Ovary (tissue), 7 donors: ENCODE measurements at regions not wholly inside any gene's neighbourhood (a gene's known extent, or its start where the extent isn't known, plus 50 kb on each side); places are given as distances from the start of the nearest gene placed in this dataset.
A peak's percentile ranks its signal among the peaks of the same experiment; 100 is the strongest.
"Not testable (repeated sequence)": the region's sequence is repeated elsewhere in the genome, so short reads cannot be mapped to it uniquely, and the experiment has no call there.

ENCODE experiments used
- DNase-seq, 5 donors: peaks; one replicate each; pipeline ENCODE4 v3.0.0-alpha.2; 2019 to 2020
- H3K27ac ChIP-seq, 2 donors: fragments of 200-600 bp; one replicate each; pipeline versions ENCODE4 v1.5.1 to v1.8.0; 2019 to 2022
- H3K27me3 ChIP-seq: fragments of 200-600 bp; one replicate; pipeline ENCODE4 v1.8.0; 2022
- H3K36me3 ChIP-seq: fragments of 200-600 bp; sonication (generic); one replicate; pipeline ENCODE4 v1.5.1; 2019
- H3K4me1 ChIP-seq: one replicate; pipeline ENCODE4 v1.8.1; 2013; ENCODE audit warnings: mild to moderate bottlenecking, moderate library complexity; ENCODE audit not compliant: insufficient read depth
- H3K4me3 ChIP-seq: fragments of 200-600 bp; sonication (generic); one replicate; pipeline ENCODE4 v1.5.1; 2017
- H3K9me3 ChIP-seq, 2 donors: fragments of 200-600 bp in 1 of 2; sonication (generic) in 1 of 2; one replicate each; pipeline versions ENCODE4 v1.5.1 to v1.8.1; 2013 to 2019; ENCODE audit warnings: mild to moderate bottlenecking in 1 of 2, moderate library complexity in 1 of 2
- EP300 ChIP-seq: sonication (generic); formaldehyde crosslinking; IDR thresholded peaks from one replicate; pipeline ENCODE4 v1.6.1; 2017; ENCODE audit warnings: antibody characterized with exemption
- POLR2A ChIP-seq: fragments of 450-650 bp; IDR thresholded peaks from one replicate; pipeline ENCODE4 v1.6.1; 2017; ENCODE audit warnings: antibody characterized with exemption, mild to moderate bottlenecking, moderate library complexity
- WGBS, 3 donors: extraction: QIAGEN DNeasy Blood & Tissue Kit in 1 of 3; methylation state at CpG; one replicate each; pipeline versions ENCODE4 v1.1.5 to v1.1.7; 2013 to 2017; 5-methylcytosine and 5-hydroxymethylcytosine counted together
- intact Hi-C, 4 donors: fragments of 100-400 bp; cut with DNase I; formaldehyde crosslinking; loops; one replicate each; pipeline versions ENCODE4 v1.11.0 to v1.15.1; 2022 to 2023
- TF ChIP-seq, protein P1 (sequence below), 3 donors: fragments of 450-650 bp in 2 of 3; fragments of 200-600 bp in 1 of 3; IDR thresholded peaks; one replicate each; pipeline versions ENCODE4 v1.5.1 to v1.8.0; 2016 to 2022; ENCODE audit warnings: antibody characterized with exemption in 3 of 3, mild to moderate bottlenecking in 1 of 3
- donor health status: DM: no; HTN: no; CAD: no; lungs with moderate emphysema.
- donor health status: DM: no; HTN: no; CAD: no.
- donor health status: Bipolar disorder and iron deficiency.
- donor health status: DM: no; HTN: no; CAD: no.
- donor health status: DM: yes; HTN: yes; CAD: no.

DNA sequence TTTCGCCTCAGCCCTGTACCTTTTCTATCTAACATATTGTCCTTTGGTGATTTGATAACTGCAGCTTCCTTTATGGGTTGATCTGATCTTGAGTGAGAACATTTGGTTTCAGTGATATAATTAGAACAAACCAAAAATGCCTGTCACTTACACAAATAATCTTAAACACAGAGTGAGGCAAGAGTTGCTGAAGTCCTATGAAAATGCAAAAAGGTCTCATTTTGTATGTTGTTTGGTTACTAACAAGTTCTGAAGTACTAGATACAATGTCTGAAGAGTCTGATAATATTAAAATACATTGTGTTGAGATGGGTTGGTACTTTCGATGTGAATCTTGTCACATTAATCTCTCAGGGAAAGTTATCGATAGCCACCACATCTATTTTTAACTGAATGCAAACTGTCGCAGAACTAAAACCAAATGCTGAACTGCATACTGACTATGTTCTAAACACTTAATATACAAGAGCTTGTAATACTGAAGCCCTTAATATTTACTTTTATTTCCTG is 70.4 kb upstream of the TMED7 start:
- Histone ChIP-seq H3K36me3 (no peaks in the 10 kb centered on the region), H3K27ac (no peak overlapping the region), H3K27me3 (no peaks in the 10 kb centered on the region), H3K4me3 (no peak overlapping the region), H3K4me1 (peaks cover 2% of the 10 kb centered on the region), H3K9me3 (no peaks in the 10 kb centered on the region)
- intact Hi-C loops = no loop called here
- WGBS, 3 donors = 96% methylated on average over 4 of the region's 4 CpGs
- no peak for TF ChIP-seq POLR2A
- TF ChIP-seq, protein P1, sequence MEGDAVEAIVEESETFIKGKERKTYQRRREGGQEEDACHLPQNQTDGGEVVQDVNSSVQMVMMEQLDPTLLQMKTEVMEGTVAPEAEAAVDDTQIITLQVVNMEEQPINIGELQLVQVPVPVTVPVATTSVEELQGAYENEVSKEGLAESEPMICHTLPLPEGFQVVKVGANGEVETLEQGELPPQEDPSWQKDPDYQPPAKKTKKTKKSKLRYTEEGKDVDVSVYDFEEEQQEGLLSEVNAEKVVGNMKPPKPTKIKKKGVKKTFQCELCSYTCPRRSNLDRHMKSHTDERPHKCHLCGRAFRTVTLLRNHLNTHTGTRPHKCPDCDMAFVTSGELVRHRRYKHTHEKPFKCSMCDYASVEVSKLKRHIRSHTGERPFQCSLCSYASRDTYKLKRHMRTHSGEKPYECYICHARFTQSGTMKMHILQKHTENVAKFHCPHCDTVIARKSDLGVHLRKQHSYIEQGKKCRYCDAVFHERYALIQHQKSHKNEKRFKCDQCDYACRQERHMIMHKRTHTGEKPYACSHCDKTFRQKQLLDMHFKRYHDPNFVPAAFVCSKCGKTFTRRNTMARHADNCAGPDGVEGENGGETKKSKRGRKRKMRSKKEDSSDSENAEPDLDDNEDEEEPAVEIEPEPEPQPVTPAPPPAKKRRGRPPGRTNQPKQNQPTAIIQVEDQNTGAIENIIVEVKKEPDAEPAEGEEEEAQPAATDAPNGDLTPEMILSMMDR (IDR thresholded peaks at IDR 0.05) = no peak
- TF ChIP-seq EP300 = no peak
- no peak for DNase-seq

DNA sequence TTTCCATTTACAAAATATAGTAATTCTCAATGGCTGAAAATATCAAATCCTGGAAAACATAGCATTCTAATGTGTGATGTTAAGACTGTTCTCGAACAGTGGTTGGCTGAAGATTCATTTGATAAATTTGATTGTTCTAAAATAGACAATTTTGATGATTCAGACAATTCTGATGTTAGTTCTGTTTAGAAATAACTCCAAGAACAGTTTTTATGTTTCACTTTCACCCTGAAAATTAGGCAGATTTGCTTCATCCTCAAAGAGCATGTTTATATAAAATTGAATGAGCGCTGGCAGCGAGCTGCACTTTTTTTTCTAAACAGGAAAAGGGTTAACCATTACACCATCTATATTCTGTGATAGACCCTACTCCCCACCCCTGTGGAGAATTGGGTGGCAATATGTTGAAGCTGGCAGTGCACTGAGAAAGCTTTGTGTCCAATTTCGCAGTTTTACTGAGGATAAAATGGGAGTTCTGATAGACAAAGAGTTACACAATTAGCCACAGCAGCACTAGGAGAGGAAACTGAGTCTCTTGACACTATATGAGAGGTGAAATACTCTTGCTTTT is 69.6 kb upstream of the TMED7 start:
- Histone ChIP-seq H3K4me1 (peaks cover 2% of the 10 kb centered on the region), H3K9me3 (no peaks in the 10 kb centered on the region), H3K27me3 (no peaks in the 10 kb centered on the region), H3K27ac (no peak overlapping the region), H3K36me3 (no peaks in the 10 kb centered on the region), H3K4me3 (no peak overlapping the region)
- intact Hi-C loops = no loop called here
- WGBS, 3 donors = 36 to 72% (median 72%) methylated on average over 4 of the region's 4 CpGs
- no peak for TF ChIP-seq POLR2A
- TF ChIP-seq, protein P1 (IDR thresholded peaks at IDR 0.05) = no peak
- no peak for TF ChIP-seq EP300
- no peak for DNase-seq

DNA sequence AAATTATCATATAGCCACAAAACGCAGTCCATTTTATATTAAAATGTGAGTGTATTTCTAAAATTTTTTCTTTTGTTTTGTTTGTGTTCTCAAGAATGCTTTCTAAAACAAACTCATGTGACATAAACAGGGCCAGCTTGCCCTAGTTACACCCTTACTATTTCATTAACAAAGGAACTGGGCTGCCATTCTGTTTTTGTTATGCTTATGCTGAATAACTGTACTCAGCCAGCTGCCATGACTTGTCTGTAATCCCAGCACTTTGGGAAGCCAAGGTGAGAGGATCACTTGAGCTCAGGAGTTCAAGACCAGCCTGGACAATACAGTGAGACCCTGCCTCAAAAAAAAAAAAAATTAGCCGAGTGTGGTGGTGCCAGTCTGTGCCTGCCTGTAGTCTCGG is 66.0 kb upstream of the TMED7 start:
- DNase-seq, H3K27ac ChIP-seq, H3K9me3 ChIP-seq, H3K27me3 ChIP-seq, H3K4me1 ChIP-seq, intact Hi-C loops, H3K36me3 ChIP-seq, H3K4me3 ChIP-seq: not testable (repeated sequence)
- WGBS, 3 donors = 82 to 89% (median 85%) methylated on average over 3 of the region's 3 CpGs

DNA sequence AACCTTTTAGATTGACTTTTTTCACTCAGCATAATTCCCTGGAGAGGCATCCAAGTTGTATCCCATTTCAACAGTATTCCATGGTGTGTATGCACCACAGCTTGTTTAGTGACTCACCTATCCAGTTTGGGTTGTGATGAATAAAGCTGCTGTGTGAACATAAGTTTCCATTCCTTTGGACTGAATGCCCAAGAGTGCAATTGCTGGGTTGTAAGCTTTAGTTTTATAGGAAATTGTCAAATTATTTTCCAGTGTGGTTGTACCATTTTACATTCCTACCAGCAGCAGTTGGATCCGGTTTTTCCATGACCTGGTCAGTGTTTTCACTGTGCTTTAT is 60.9 kb upstream of the TMED7 start:
- TF ChIP-seq, protein P1 (IDR thresholded peaks at IDR 0.05) = no peak
- TF ChIP-seq POLR2A (no peak), EP300 (no peak)
- 31 to 53% (median 40%) methylated on average over 1 of the region's 1 CpG for WGBS, 3 donors
- Histone ChIP-seq H3K36me3 (no peaks in the 10 kb centered on the region), H3K9me3 (no peaks in the 10 kb centered on the region), H3K27me3 (no peaks in the 10 kb centered on the region), H3K4me1 (peaks cover 5% of the 10 kb centered on the region), H3K4me3 (no peak overlapping the region), H3K27ac (no peak overlapping the region)
- DNase-seq = no peak
- intact Hi-C loops = no loop called here

DNA sequence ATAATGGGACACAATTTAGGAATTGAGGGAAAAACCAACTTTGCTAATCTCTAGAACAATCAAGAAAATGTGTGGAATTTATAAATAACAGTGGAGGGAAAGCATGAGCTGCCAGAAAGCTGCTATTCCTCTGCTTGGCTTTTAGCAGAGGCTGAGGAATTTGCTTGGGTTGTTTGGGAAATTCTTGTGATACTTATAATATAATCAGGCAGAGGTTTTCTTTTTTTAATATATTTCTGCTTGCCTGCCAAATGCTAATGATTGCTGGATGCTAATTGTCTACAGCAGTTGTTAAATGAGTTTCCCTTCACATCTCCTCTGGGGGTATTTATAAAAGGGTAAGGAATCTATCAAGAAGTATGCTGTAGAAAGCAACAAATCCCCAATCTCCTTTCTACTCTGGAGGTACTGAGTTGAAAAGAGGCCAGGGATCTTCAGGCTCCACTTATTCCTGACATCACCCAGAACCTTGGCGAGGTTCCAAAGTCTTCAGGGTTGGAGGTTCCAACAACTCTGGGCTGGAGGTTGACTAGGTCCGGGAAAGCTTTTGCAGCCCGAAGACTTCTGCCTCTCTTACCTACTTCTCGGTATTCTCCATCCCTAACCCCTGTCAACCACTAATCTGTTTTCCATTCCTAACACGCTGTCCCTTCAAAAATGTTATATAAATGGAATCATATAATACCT is 60.4 kb upstream of the TMED7 start:
- H3K27ac ChIP-seq = no peak overlapping the region
- no peaks in the 10 kb centered on the region for H3K9me3 ChIP-seq
- intact Hi-C loops = no loop called here
- DNase-seq = peak in 3 of 5 donors; percentile 23 to 42 (median 31)
- H3K4me1 ChIP-seq = peaks cover 5% of the 10 kb centered on the region
- no peak overlapping the region for H3K4me3 ChIP-seq
- TF ChIP-seq POLR2A (no peak), EP300 (no peak)
- TF ChIP-seq, protein P1 (IDR thresholded peaks at IDR 0.05) = no peak
- no peaks in the 10 kb centered on the region for H3K27me3 ChIP-seq
- no peaks in the 10 kb centered on the region for H3K36me3 ChIP-seq
- WGBS, 3 donors = 5 to 20% (median 14%) methylated on average over 5 of the region's 5 CpGs
